ENCODE measurements at regions not wholly inside any gene's neighbourhood (a gene's known extent, or its start where the extent isn't known, plus 50 kb on each side); places are given as distances from the start of the nearest gene placed in this dataset.

- no peak for TF ChIP-seq TAF1 (IDR thresholded peaks at IDR 0.05; ENCODE audit: borderline replicate concordance, insufficient read depth, low read length)
- no peak for TF ChIP-seq POLR2AphosphoS5 (IDR thresholded peaks at IDR 0.05; ENCODE audit: low read depth, low read length)
Observed at GRCh38 chr14:71762575-71762974, 169.7 kb upstream of the RGS6 start.
